Naive B cell (primary cell): ENCODE measurements at regions not wholly inside any gene's neighbourhood (a gene's known extent, or its start where the extent isn't known, plus 50 kb on each side); places are given as distances from the start of the nearest gene placed in this dataset.
A peak's percentile ranks its signal among the peaks of the same experiment; 100 is the strongest.

Experiments
- ATAC-seq, 2 donors: fragments of 150-1000 bp; cut with Tn5 transposase; 2 replicates each; pipeline ENCODE4 v1.10.0; 2021; ENCODE audit warnings: low read depth in 2 of 2, mild to moderate bottlenecking in 2 of 2, moderate library complexity in 2 of 2
- DNase-seq: peaks from one replicate; pipeline ENCODE4 v3.0.0; 2022
- H3K27ac Mint-ChIP-seq, 6 donors: one replicate each; pipeline ENCODE4 v1.8.0; 2020 to 2022; ENCODE audit warnings: mild to moderate bottlenecking in 6 of 6, mixed read lengths in 6 of 6, moderate library complexity in 5 of 6, inconsistent platforms in 2 of 6
- H3K27me3 Mint-ChIP-seq, 3 donors: one replicate each; pipeline ENCODE4 v1.8.0; 2021 to 2022; ENCODE audit warnings: mixed read lengths in 3 of 3, mild to moderate bottlenecking in 1 of 3
- H3K36me3 Mint-ChIP-seq, 2 donors: one replicate each; pipeline ENCODE4 v1.8.0; 2020 to 2022; ENCODE audit warnings: mixed read lengths in 2 of 2, inconsistent platforms in 1 of 2, mild to moderate bottlenecking in 1 of 2
- H3K4me1 Mint-ChIP-seq, 3 donors: one replicate each; pipeline ENCODE4 v1.8.0; 2020 to 2022; ENCODE audit warnings: mixed read lengths in 3 of 3, inconsistent platforms in 1 of 3, mild to moderate bottlenecking in 1 of 3, moderate library complexity in 1 of 3
- H3K4me3 Mint-ChIP-seq, 8 donors: one replicate each; pipeline ENCODE4 v1.8.0; 2020 to 2022; ENCODE audit warnings: mild to moderate bottlenecking in 8 of 8, mixed read lengths in 8 of 8, moderate library complexity in 8 of 8, inconsistent platforms in 2 of 8
- H3K9me3 Mint-ChIP-seq, 7 donors: one replicate each; pipeline ENCODE4 v1.8.0; 2020 to 2022; ENCODE audit warnings: mixed read lengths in 7 of 7, mild to moderate bottlenecking in 5 of 7, inconsistent platforms in 2 of 7, moderate library complexity in 1 of 7

- peaks cover 14 to 40% (median 28%) of the 10 kb centered on the region in 7 donors for H3K9me3 Mint-ChIP-seq
- ATAC-seq (no peak), DNase-seq (no peak)
- H3K4me3 Mint-ChIP-seq = no peak overlapping the region
- no peak overlapping the region for H3K27ac Mint-ChIP-seq
- H3K4me1 Mint-ChIP-seq = peaks cover 5 to 12% (median 10%) of the 10 kb centered on the region in 3 donors
- peaks cover 10 to 31% of the 10 kb centered on the region in 2 donors for H3K36me3 Mint-ChIP-seq
- H3K27me3 Mint-ChIP-seq = peaks cover 72 to 83% (median 74%) of the 10 kb centered on the region in 3 donors
Measured at GRCh38 chr3:66577426-66578203, 76.8 kb upstream of the LRIG1 start.

- ATAC-seq (no peak), DNase-seq (no peak)
- Mint-ChIP-seq H3K4me3 (peak overlapping the region in 1 of 8 donors; percentile 3), H3K4me1 (peaks cover 12 to 19% (median 14%) of the 10 kb centered on the region in 3 donors), H3K27ac (peak overlapping the region in 2 of 6 donors; percentile 16 to 64), H3K27me3 (peaks cover 66 to 77% (median 70%) of the 10 kb centered on the region in 3 donors), H3K9me3 (peaks cover 17 to 41% (median 26%) of the 10 kb centered on the region in 7 donors), H3K36me3 (peaks cover 10 to 23% of the 10 kb centered on the region in 2 donors)
Measured at GRCh38 chr3:66581256-66581655, 80.4 kb upstream of the LRIG1 start.

GRCh38 chr3:66582721-66583423 lies 82.0 kb upstream of the LRIG1 start:
- Mint-ChIP-seq H3K27ac (peak overlapping the region in 3 of 6 donors; percentile 29 to 87 (median 79)), H3K9me3 (peaks cover 17 to 38% (median 25%) of the 10 kb centered on the region in 7 donors), H3K4me3 (peak overlapping the region in 4 of 8 donors; percentile 30 to 77 (median 59)), H3K36me3 (peaks cover 10 to 23% of the 10 kb centered on the region in 2 donors), H3K4me1 (peaks cover 12 to 19% (median 14%) of the 10 kb centered on the region in 3 donors), H3K27me3 (peaks cover 63 to 72% (median 65%) of the 10 kb centered on the region in 3 donors)
- peak; percentile 96 to 98 for ATAC-seq
- DNase-seq = peak; percentile 60

- H3K27me3 Mint-ChIP-seq = peaks cover 62 to 72% (median 63%) of the 10 kb centered on the region in 3 donors
- no peak for ATAC-seq
- peaks cover 6 to 18% of the 10 kb centered on the region in 2 donors for H3K36me3 Mint-ChIP-seq
- H3K4me3 Mint-ChIP-seq = peak overlapping the region in 2 of 8 donors; percentile 52 to 77
- peaks cover 12 to 19% (median 14%) of the 10 kb centered on the region in 3 donors for H3K4me1 Mint-ChIP-seq
- peaks cover 14 to 32% (median 21%) of the 10 kb centered on the region in 7 donors for H3K9me3 Mint-ChIP-seq
- peak overlapping the region in 2 of 6 donors; percentile 52 to 67 for H3K27ac Mint-ChIP-seq
- no peak for DNase-seq
Measured at GRCh38 chr3:66583424-66584040, 82.7 kb upstream of the LRIG1 start.

GRCh38 chr3:66585520-66586095 lies 84.8 kb upstream of the LRIG1 start:
- H3K27me3 Mint-ChIP-seq = peaks cover 65 to 74% (median 65%) of the 10 kb centered on the region in 3 donors
- peaks cover 4 to 25% (median 9%) of the 10 kb centered on the region in 7 donors for H3K9me3 Mint-ChIP-seq
- no peak for ATAC-seq
- H3K4me1 Mint-ChIP-seq = peaks cover 9 to 19% (median 14%) of the 10 kb centered on the region in 3 donors
- no peak overlapping the region for H3K4me3 Mint-ChIP-seq
- H3K36me3 Mint-ChIP-seq = peaks cover 0 to 8% of the 10 kb centered on the region in 2 donors
- DNase-seq = no peak
- no peak overlapping the region for H3K27ac Mint-ChIP-seq

GRCh38 chr3:66586853-66587252 lies 86.0 kb upstream of the LRIG1 start:
- DNase-seq (no peak), ATAC-seq (no peak)
- Mint-ChIP-seq H3K36me3 (no peaks in the 10 kb centered on the region), H3K27ac (no peak overlapping the region), H3K27me3 (peaks cover 67 to 75% (median 67%) of the 10 kb centered on the region in 3 donors), H3K9me3 (peaks cover 0 to 17% (median 4%) of the 10 kb centered on the region in 7 donors), H3K4me3 (no peak overlapping the region), H3K4me1 (peaks cover 5 to 14% (median 14%) of the 10 kb centered on the region in 3 donors)

GRCh38 chr3:66588340-66588847 lies 87.6 kb upstream of the LRIG1 start:
- Mint-ChIP-seq H3K4me1 (peaks cover 2 to 4% (median 3%) of the 10 kb centered on the region in 3 donors), H3K36me3 (no peaks in the 10 kb centered on the region), H3K27ac (peak overlapping the region in 1 of 6 donors; percentile 21), H3K27me3 (peaks cover 68 to 85% (median 79%) of the 10 kb centered on the region in 3 donors), H3K4me3 (no peak overlapping the region), H3K9me3 (peaks cover 0 to 9% (median 1%) of the 10 kb centered on the region in 7 donors)
- DNase-seq (no peak), ATAC-seq (no peak)

GRCh38 chr3:66592016-66592761 lies 91.4 kb upstream of the LRIG1 start:
- Mint-ChIP-seq H3K36me3 (no peaks in the 10 kb centered on the region), H3K4me3 (no peak overlapping the region), H3K4me1 (no peaks in the 10 kb centered on the region), H3K27ac (no peak overlapping the region), H3K9me3 (peaks cover 0 to 9% (median 0%) of the 10 kb centered on the region in 7 donors), H3K27me3 (peaks cover 66 to 80% (median 77%) of the 10 kb centered on the region in 3 donors)
- no peak for DNase-seq
- ATAC-seq = no peak

- Mint-ChIP-seq H3K4me1 (no peaks in the 10 kb centered on the region), H3K27ac (no peak overlapping the region), H3K4me3 (no peak overlapping the region), H3K27me3 (peaks cover 69 to 76% (median 72%) of the 10 kb centered on the region in 3 donors), H3K36me3 (no peaks in the 10 kb centered on the region), H3K9me3 (peaks cover 0 to 9% (median 0%) of the 10 kb centered on the region in 7 donors)
- DNase-seq = no peak
- no peak for ATAC-seq
Measured at GRCh38 chr3:66592927-66593625, 92.3 kb upstream of the LRIG1 start.

GRCh38 chr3:66593978-66594377 lies 93.2 kb upstream of the LRIG1 start:
- no peak for DNase-seq
- H3K4me3 Mint-ChIP-seq = no peak overlapping the region
- no peaks in the 10 kb centered on the region for H3K36me3 Mint-ChIP-seq
- H3K4me1 Mint-ChIP-seq = no peaks in the 10 kb centered on the region
- no peak overlapping the region for H3K27ac Mint-ChIP-seq
- H3K27me3 Mint-ChIP-seq = peaks cover 68 to 76% (median 69%) of the 10 kb centered on the region in 3 donors
- H3K9me3 Mint-ChIP-seq = peaks cover 0 to 9% (median 0%) of the 10 kb centered on the region in 7 donors
- no peak for ATAC-seq

- Mint-ChIP-seq H3K27me3 (peaks cover 53 to 61% (median 61%) of the 10 kb centered on the region in 3 donors), H3K36me3 (peaks cover 0 to 7% of the 10 kb centered on the region in 2 donors), H3K9me3 (peaks cover 0 to 4% (median 0%) of the 10 kb centered on the region in 7 donors)
Measured at GRCh38 chr3:66597308-66597863, 96.6 kb upstream of the LRIG1 start.

More at GRCh38 chr3:66597308-66597863, 96.6 kb upstream of the LRIG1 start:
- DNase-seq (no peak), ATAC-seq (no peak)
- Mint-ChIP-seq H3K4me1 (no peaks in the 10 kb centered on the region), H3K4me3 (no peak overlapping the region), H3K27ac (no peak overlapping the region)
